ENCODE measurements at regions not wholly inside any gene's neighbourhood (a gene's known extent, or its start where the extent isn't known, plus 50 kb on each side); places are given as distances from the start of the nearest gene placed in this dataset.
"Not testable (repeated sequence)": the region's sequence is repeated elsewhere in the genome, so short reads cannot be mapped to it uniquely, and the experiment has no call there.

DNA sequence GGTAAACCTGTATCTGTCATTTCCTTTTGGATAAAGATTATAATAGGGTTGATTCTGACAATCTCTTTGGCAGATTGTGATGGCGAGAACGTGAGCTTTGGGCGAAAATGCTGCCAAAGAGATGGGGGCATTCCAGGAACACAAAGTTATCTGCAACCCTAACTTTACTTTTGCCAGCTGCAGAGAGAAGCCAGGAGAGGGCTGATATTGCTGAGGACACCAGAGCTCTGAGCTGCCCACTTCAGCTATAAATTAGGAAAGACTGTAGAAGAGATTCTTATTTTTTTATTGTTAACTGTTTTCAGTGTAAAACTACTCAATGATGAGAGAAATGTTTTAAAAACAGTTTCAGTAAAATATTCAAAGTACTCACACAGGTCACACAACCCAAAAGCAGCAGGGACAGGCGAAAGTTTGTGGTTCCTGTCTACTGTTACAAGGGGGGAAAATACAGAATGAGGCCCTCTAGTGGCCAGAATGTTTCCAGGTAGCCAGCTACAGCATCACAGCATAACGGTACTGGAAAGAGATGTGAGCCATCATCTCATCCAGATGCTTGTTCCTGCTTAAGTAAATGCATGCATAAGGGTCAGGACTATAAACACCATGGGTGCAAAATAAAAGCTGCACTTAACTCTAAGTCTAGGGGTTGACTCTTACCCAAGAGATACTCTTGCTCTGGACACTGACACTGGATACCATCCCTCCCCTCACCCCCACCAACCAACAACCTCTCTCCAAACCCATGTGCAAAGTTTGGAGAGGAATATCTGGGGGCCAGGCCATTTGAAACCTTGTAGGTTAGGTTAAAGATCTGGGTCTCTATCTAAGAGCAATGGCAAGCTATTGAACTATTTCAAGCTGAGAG, 498.4 kb downstream of the RMST start:
- DNase-seq (ENCODE audit: extremely low spot score, insufficient read length, low read depth) (no peak), FAIRE-seq (peak; percentile 71)

DNA sequence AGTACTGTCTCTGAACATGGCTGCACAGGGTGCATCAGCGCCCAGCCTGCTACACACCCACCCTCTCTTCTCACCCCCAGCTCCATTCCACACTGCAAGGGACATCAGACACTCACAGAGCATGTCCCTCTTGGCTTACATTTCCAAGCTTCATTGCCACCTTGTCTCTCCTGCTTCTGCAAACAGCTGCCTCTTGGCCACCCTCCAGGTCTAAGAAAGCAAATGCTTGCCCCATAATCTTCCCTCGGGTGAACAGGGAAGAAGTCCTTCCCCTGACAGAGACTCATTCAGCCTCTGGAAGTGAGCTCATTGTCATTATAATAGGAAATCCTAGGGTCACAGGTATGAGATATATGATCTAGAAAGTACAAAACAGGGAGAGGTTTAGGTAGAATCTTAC, 505.2 kb downstream of the RMST start:
- FAIRE-seq, result no peak

GRCh38 chr12:97968641-97969197, 506.1 kb downstream of the RMST start:
- DNase-seq (ENCODE audit: extremely low spot score, insufficient read length, low read depth) (no peak), FAIRE-seq (no peak)

More for the DNA sequence above, 505.2 kb downstream of the RMST start:
- DNase-seq (ENCODE audit: extremely low spot score, insufficient read length, low read depth), result no peak

- no peak for DNase-seq (ENCODE audit: extremely low spot score, insufficient read length, low read depth)
- FAIRE-seq, result no peak
Measured at GRCh38 chr12:97977870-97978405, 515.3 kb downstream of the RMST start.

DNA sequence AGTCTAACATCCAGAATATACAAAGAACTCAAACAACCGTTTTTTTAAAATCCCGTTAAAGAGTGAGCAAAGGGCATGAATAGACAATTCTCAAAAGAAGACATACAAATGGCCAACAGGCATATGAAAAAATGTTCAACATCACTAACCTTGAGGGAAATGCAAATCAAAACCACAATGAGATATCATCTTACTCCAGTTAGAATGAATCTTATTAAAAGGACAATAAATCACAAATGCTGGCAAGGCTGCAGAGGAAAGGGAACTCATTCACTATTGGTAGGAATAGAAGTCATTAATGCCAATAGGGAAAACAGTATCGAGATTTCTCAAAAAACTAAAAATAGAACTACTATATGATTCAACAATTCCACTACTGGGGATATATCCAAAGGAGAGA, 520.1 kb downstream of the RMST start:
- FAIRE-seq (no peak), DNase-seq (ENCODE audit: extremely low spot score, insufficient read length, low read depth) (no peak)

- FAIRE-seq (no peak), DNase-seq (ENCODE audit: extremely low spot score, insufficient read length, low read depth) (no peak)
Measured at GRCh38 chr12:97983796-97984195, 521.2 kb downstream of the RMST start.

- DNase-seq (ENCODE audit: extremely low spot score, insufficient read length, low read depth) (no peak), FAIRE-seq (no peak)
Measured at GRCh38 chr12:97984436-97984835, 521.8 kb downstream of the RMST start.

DNA sequence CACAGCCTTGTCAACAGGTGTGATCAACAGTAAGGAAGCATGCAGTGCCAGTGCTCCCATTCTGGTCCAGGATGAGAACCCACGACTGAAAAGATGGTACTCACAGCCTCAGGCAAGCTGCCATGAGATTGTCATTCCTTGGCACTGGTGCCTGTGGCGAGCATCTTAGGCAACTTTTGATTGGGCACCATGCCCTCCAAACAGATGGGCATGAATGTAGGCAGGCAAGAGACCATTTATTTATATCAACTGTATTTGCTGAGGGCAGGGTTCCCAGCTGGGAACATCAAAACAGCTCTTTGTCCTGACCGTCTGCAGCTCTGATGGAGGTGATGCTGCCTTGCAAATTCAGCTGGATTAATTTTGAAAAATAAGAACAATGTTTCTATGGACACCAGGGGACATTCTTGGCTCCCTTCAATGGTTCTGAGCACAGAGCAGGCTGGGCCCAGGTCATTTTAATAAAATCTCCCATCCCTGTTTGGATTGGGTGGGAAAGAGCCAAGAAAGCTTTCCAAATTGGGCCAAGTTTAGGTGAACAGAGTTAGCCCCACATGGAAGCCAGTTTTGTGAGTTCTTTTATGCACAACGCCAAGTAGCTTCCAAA, 522.5 kb downstream of the RMST start:
- FAIRE-seq (no peak), DNase-seq (ENCODE audit: extremely low spot score, insufficient read length, low read depth) (no peak)

DNA sequence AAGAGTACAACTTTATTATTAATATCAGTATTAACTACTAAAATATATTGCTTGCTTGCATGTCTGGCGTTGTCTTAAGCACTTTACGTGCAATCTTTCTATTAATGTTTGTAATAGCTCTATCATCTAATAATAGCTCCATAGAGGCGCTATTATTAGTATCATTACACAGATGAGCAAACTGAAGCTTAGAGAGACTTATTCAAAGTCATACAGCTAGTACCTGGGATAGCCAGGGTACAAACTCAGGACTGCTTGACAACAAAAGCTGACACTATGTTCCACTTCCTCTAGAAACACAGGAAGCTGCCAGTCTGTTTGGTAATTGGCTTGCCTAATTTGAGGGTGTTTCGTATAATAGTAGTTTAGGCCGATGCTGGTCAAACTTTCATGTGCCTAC, 523.2 kb downstream of the RMST start:
- DNase-seq (ENCODE audit: extremely low spot score, insufficient read length, low read depth) (no peak), FAIRE-seq (no peak)

- FAIRE-seq; DNase-seq (ENCODE audit: extremely low spot score, insufficient read length, low read depth): not testable (repeated sequence)
Measured at GRCh38 chr12:97988588-97988987, 526.0 kb downstream of the RMST start.

DNA sequence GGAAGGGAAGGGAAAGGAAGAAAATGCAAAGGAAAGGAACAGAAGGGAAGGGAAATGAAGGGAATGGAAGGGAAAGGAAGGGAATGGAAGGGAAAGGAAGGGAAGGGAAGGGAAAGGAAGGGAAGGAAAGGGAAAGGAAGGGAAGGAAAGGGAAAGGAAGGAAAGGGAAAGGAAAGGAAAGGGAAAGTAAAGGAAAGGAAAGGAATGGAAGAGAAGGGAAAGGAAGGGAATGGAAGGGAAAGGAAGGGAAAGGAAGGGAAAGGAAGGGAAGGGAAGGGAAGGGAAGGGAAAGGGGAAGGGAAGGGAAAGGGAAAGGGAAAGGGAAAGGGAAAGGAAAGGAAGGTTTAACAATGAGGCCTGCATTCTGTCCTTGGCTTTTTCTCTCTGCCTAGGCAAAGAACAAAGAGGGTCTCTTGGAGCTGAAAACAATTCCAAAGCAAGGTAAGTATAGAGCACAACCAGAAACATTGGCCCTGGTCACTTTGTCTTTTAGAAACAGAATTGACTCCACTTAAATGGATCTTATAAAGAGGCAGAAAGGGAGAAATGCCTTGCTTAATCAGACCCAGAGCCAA, 525.9 kb upstream of the TMPO start:
- DNase-seq (ENCODE audit: extremely low spot score, insufficient read length, low read depth) (no peak), FAIRE-seq (no peak)

- no peak for DNase-seq (ENCODE audit: extremely low spot score, insufficient read length, low read depth)
- FAIRE-seq, result no peak
Measured at GRCh38 chr12:97994746-97995484, 520.5 kb upstream of the TMPO start.

GRCh38 chr12:97995559-97995958, 519.8 kb upstream of the TMPO start:
- FAIRE-seq (no peak), DNase-seq (ENCODE audit: extremely low spot score, insufficient read length, low read depth) (no peak)

- no peak for FAIRE-seq
- no peak for DNase-seq (ENCODE audit: extremely low spot score, insufficient read length, low read depth)
Measured at GRCh38 chr12:98001430-98001829, 514.0 kb upstream of the TMPO start.

DNA sequence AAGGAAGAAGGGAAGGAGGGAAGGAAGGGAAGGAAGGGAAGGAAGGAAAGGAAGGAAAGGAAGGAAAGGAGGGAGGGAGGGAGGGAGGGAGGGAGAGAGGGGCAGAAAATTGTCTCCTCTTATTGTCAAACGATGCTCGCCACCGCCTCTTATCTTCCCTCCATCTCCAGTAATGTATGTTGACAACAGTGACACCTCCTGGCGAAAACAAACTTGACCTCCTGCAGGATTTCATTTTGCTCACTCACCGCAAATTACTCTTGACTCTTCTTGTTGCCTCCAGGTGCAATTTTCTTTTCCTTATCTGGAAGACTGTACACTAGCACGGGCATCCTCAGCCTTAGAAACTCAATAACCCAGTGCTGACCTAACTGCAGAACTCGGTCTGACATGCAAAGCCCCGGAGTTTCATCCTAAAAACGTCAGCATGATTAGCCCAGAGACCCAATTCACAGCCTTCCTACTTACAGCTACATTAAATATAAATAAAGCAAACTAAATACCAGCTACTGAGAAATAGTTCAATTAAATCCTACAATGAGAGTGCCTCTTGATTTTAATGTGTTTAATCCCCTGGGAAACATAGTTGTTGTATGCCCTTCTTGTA, 512.4 kb upstream of the TMPO start:
- DNase-seq (ENCODE audit: extremely low spot score, insufficient read length, low read depth) (peak; percentile 1), FAIRE-seq (peak; percentile 74)

DNA sequence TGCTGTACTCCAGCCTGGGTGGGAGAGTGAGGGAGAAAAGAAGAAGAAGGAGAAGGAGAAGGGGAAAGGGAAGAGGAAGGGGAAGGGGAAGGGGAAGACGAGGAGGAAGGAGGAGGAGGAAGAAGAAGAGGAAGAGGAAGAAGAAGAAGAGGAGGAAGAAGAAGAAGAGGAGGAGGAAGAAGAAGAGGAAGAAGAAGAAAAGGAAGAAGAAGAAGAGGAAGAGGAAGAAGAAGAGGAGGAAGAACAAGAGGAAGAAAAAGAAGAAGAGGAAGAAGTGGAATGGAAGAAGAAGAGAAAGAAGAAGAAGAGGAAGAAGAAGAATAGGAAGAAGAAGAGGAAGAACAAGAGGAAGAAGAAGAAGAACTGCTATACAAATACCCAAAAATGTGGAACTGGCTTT, 507.4 kb upstream of the TMPO start:
- FAIRE-seq (no peak), DNase-seq (ENCODE audit: extremely low spot score, insufficient read length, low read depth) (no peak)

DNA sequence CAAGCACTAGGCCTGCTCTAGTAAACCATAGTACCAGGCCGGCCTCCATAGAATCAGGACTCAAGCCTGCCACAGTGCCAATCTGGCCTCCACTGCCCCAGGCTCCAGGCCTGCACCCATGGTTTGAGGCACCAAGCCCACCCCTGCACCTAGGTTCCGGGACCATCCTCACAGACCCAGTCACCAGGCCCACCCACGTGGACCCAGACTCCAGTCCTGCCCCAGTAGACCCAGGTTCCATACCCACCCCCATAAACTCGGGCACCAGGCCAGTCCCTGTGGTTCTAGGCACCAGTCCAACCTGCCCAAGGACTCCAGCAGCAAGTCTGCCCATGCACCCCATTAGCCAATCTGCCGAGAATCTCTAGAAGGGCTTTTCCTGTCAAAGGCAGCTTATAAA, 501.8 kb upstream of the TMPO start:
- FAIRE-seq, result no peak
- no peak for DNase-seq (ENCODE audit: extremely low spot score, insufficient read length, low read depth)

DNA sequence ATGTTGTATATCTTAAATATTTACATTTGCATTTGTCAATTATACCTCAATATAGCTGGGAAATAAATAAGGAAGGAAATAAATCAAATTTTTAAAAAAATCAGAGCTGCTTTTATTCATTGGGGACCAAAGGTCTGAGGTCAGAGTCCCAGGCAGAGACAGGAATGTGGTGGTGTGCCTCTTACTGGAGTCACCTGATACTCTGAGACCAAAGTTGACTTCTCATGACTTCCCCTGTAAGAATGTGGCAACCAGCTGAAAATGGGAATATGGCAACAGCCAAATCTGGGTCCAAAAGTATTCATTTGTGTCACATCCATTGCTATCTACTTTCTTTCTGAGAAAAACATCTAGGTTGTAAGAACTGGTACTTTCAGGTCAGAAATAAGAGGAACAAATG, 496.6 kb upstream of the TMPO start:
- DNase-seq (ENCODE audit: extremely low spot score, insufficient read length, low read depth) (no peak), FAIRE-seq (no peak)

GRCh38 chr12:98020376-98020775, 495.0 kb upstream of the TMPO start:
- DNase-seq (ENCODE audit: extremely low spot score, insufficient read length, low read depth) (no peak), FAIRE-seq (no peak)

DNA sequence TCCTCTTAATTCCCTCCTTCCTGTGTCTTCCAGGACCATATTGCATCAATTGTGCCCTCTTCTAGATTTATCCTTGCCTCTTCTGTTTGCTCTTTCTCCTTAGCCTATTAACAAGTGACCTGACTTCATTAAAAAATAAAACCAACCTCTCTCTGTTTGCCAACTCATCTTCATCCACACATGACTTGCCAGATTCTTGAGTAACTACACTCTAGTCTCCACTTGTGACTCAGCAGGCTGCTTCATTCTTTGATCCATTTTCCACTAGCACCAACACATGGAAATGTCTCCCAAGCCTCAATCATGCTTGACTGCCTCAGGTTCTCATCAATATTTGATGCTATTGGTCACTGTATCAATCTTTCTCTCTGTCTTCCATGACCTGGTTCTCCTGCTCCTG, 492.4 kb upstream of the TMPO start:
- DNase-seq (ENCODE audit: extremely low spot score, insufficient read length, low read depth) (no peak), FAIRE-seq (no peak)

Data from GM18507 (cell line).